GM18873 (cell line): ENCODE measurements at regions not wholly inside any gene's neighbourhood (a gene's known extent, or its start where the extent isn't known, plus 50 kb on each side); places are given as distances from the start of the nearest gene placed in this dataset.
A peak's percentile ranks its signal among the peaks of the same experiment; 100 is the strongest.

ENCODE experiments used
- ATAC-seq: cut with Tn5 transposase; IDR thresholded peaks from one replicate; pipeline ENCODE4 v1.9.1; 2021; ENCODE audit warnings: mild to moderate bottlenecking, moderate library complexity, moderate number of reproducible peaks; ENCODE audit not compliant: unreplicated experiment, low FRiP score

DNA sequence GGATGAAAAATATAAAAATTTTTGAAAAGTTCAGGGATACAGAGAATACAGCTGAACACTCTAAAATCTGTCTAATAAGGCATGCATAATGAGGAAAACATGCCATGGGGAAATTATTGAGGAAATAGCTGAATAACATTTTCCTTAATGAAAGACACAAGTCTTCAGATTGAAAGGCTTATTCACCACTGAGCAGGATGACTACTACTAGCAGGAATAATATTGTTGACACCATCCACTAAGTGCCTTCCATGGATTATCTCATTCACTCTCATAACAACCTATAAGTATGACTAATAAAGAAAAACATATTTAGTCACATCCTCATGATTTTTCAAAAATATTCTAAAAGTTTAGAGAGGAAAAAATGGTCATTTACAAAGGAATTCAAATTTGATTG lies 96.7 kb upstream of the FER start:
- ATAC-seq = no peak

GRCh38 chr5:108649646-108650045 lies 98.1 kb upstream of the FER start:
- no peak for ATAC-seq

DNA sequence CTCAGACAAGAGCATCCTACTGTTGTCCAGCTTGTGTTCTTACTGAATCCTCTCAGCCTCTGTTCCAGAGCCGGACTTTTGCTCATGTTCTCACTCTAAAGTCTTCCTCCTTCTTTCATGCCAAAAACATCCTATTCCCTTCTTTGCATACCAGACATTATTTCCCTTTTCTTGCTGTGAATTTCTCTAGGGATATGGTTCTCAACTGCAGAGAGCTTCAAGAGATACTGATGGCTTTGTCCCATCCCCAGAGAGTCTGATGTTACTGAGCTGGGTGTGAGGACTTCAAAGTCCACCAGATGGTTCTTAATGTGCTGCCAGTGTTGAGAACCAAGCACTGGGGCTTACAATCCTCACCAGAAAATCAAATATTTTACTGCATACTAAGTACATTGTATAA lies 98.6 kb upstream of the FER start:
- no peak for ATAC-seq

- peak; percentile 97 for ATAC-seq
Observed at GRCh38 chr5:108642170-108642906, 105.4 kb upstream of the FER start.

GRCh38 chr5:108641596-108641995 lies 106.1 kb upstream of the FER start:
- no peak for ATAC-seq

GRCh38 chr5:108639366-108639765 lies 108.3 kb upstream of the FER start:
- no peak for ATAC-seq

DNA sequence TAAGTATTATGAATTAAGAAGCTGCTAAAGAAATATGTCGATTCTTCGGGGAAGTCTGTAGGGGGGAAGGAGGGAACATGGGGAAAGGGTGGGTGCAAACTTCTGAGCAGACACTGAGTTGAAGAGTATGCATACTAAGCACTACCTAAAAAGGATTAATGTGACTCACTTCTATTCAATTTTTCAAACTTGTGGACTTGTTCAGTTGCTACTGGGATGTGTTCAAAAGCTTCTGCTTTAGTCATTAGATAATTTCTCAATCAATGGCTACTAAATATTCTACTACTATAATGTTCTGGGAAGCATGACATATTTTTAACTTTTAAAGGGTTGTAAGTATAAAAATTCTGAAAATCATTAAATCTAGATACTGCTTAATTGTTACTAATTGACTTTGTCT lies 109.7 kb upstream of the FER start:
- no peak for ATAC-seq

GRCh38 chr5:108637134-108637533 lies 110.6 kb upstream of the FER start:
- no peak for ATAC-seq

GRCh38 chr5:108636135-108636853 lies 111.4 kb upstream of the FER start:
- ATAC-seq = no peak

DNA sequence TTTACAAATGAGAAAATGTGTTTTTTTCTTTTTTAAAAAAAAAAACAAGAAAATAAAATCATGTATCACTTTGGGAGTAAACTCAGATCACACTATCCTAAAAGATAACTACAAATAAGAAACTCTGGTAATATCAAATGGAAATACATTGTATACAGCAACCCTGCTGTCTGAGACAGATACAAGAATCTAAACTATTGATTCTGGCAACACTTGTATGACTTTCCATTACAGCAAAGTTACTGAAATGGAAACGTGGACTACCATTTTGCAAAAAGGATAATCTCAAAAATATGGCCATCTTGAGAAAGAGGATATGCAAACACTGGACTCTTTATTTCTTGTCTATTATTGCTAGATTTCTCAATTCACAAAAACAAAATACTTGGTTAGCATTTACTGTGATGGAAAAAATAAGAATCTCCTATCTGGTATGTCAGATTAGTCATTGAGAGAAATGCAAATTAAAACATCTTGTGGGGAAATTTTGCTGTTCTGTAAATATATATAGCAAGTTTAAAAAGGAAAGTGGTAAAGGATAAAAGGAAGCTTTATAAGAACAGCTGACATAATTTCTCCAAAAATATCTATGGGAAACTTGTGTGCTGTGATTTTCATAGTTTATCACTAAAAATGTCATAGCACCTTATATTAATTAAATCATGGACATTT lies 112.9 kb upstream of the FER start:
- ATAC-seq = peak; percentile 64

DNA sequence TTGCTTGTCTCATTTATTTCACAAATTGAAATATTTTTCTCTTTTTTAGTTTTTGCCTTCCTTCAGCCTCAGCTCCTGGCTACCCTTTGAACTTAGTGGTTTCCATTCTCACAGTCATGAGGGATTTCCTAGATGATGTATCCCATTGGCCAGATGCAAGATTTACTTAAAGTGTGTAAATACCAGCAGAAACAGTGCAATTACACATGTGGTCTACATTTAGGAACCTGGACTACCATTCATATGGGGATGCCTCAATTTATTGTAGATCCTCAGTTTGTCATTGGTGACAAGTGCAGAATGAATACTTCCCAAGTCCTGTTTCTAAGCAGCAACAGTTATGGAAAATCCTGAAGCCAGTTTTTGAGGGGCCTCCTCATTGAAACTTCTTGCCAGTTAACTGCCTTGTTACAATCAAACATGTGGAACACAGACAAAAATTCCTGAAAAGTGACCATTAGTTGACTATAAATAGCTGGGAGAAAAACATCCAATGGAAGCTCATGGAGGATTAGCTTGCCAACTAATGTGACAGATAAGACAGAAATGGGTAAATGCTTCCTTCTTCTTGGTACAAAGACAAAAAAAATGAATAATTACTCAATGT lies 113.6 kb upstream of the FER start:
- ATAC-seq = no peak

DNA sequence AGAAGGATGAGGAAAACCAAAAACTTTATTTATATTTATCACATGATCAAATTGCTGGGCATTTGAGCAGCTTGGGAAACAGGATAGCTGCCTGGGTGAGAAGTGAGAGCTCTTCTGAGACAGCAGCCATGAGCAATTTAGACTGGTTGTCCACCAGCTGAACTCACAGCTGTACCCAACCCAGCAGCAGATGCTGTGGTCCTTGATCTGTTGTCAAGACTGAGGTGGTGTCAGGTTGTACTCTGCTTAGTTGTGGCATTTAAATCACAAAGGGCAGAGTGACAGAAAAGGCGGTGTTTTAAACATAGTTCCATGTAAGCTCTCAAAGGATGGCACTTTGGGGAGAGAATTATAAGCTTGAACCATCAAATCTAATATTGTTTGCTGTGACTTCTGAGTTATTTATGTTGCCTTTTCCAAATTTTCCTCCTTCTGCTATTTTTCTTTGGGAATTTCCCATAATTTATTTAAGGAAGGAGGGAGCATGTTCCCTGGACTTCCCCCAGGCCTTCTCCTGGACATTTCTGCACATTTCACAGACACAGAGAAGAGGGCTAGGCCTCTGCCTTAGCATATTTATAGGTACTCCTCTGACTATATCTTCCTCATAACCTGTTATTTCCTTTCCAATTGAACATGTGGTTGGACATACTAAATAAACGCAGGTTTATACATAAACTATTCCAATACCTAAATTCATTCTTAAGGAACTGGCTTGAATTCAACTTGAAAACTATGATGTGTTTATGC lies 117.7 kb upstream of the FER start:
- ATAC-seq = no peak

- no peak for ATAC-seq
Observed at GRCh38 chr5:108625654-108626053, 122.0 kb upstream of the FER start.

- ATAC-seq = no peak
Observed at GRCh38 chr5:108623826-108624225, 123.9 kb upstream of the FER start.

- ATAC-seq = no peak
Observed at GRCh38 chr5:108620516-108620915, 127.2 kb upstream of the FER start.

- no peak for ATAC-seq
Observed at GRCh38 chr5:108619815-108620214, 127.9 kb upstream of the FER start.

GRCh38 chr5:108617467-108618435 lies 129.9 kb upstream of the FER start:
- no peak for ATAC-seq

DNA sequence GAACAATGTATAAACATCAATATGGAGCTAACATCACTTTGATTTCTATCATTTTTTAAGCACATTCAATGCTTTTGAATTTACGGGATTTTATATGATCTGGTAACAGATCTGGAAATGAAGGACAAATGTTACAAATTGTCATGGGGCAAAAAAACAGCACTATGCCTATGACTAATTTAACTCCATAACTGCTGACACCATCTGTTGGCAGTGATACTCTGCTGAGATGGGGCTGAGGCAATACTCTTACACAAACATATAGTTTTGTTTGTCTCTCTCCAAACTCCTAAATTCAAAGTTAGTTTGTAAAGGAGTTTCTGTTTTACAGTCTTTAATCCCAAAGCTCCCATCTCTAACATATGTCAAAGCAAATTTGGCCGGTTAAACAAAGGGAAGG lies 132.5 kb upstream of the FER start:
- no peak for ATAC-seq

DNA sequence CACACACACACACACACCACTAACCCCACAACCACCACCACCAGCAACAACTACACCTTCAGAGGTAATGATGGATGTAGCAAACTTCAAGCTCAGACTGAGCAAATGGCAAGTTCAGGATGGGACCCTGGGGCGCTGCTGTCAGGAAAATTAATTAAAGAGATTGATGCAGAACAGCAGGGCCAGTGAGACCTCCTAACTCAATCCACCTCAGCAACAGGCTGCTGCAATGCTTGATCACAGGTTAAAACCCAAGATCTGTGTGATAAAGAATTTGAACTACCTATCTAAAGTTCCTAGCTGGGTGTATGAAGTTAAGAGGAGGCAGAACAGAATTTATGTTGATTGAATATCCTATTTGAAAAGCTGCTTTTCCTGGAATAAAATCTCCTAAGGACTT lies 140.3 kb upstream of the FER start:
- no peak for ATAC-seq
